K562 (cell line): ENCODE measurements at regions not wholly inside any gene's neighbourhood (a gene's known extent, or its start where the extent isn't known, plus 50 kb on each side); places are given as distances from the start of the nearest gene placed in this dataset.

Source experiments
- POLR2AphosphoS5 ChIP-seq: IDR thresholded peaks from 2 replicates; pipeline ENCODE4 v1.6.1; 2011; ENCODE audit warnings: mild to moderate bottlenecking, low read depth, low read length, moderate library complexity; ENCODE audit not compliant: control insufficient read depth, insufficient read depth
- RBBP5 ChIP-seq: fragments of 200-600 bp; sonication (generic); IDR thresholded peaks from 2 replicates; pipeline ENCODE4 v1.6.1; 2012; ENCODE audit warnings: borderline replicate concordance, mild to moderate bottlenecking, low read length, control low read depth, inconsistent platforms; ENCODE audit not compliant: insufficient read depth, poor library complexity, severe bottlenecking
- TCF3 ChIP-seq: sonication (generic); formaldehyde crosslinking; IDR thresholded peaks from 2 replicates; pipeline ENCODE4 v1.4.0; 2020; ENCODE audit warnings: mild to moderate bottlenecking, missing genetic modification reagents
- YBX1 ChIP-seq: fragments of 450-650 bp; IDR thresholded peaks from 2 replicates; pipeline ENCODE4 v1.7.1; 2016; ENCODE audit warnings: mild to moderate bottlenecking
- TF ChIP-seq, protein P1 (sequence below): fragments of 200-800 bp; sonication (Bioruptor generic); IDR thresholded peaks from 2 replicates; pipeline ENCODE4 v1.6.1; 2017; ENCODE audit warnings: missing genetic modification characterization, missing compliant biosample characterization

DNA sequence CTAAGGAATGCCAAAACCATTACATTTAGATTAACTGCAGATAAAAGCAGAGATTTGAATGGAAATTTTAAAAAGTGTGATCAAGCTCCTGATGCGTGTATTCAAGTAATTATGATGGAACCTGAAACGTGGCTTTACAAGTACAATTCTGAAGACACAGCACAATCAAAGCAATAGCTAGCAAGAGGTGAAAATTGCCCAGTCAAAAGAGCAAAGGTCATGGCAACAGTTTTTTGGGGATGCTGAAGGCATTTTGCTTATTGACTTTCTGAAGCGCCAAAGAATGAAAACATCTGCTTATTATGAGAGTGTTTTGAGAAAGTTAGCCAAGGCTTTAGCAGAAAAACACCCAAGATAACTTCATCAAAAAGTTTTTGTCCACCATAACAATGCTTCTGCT, 389.6 kb upstream of the TENM4 start:
- TF ChIP-seq POLR2AphosphoS5 (no peak), YBX1 (no peak), TCF3 (no peak), RBBP5 (no peak)
- TF ChIP-seq, protein P1, sequence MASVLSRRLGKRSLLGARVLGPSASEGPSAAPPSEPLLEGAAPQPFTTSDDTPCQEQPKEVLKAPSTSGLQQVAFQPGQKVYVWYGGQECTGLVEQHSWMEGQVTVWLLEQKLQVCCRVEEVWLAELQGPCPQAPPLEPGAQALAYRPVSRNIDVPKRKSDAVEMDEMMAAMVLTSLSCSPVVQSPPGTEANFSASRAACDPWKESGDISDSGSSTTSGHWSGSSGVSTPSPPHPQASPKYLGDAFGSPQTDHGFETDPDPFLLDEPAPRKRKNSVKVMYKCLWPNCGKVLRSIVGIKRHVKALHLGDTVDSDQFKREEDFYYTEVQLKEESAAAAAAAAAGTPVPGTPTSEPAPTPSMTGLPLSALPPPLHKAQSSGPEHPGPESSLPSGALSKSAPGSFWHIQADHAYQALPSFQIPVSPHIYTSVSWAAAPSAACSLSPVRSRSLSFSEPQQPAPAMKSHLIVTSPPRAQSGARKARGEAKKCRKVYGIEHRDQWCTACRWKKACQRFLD (CRISPR knock-in tag) = no peak
